ENCODE measurements at regions not wholly inside any gene's neighbourhood (a gene's known extent, or its start where the extent isn't known, plus 50 kb on each side); places are given as distances from the start of the nearest gene placed in this dataset.

GRCh38 chr20:6384380-6384779, 261.6 kb upstream of the FERMT1 start:
- TF ChIP-seq, protein P1, sequence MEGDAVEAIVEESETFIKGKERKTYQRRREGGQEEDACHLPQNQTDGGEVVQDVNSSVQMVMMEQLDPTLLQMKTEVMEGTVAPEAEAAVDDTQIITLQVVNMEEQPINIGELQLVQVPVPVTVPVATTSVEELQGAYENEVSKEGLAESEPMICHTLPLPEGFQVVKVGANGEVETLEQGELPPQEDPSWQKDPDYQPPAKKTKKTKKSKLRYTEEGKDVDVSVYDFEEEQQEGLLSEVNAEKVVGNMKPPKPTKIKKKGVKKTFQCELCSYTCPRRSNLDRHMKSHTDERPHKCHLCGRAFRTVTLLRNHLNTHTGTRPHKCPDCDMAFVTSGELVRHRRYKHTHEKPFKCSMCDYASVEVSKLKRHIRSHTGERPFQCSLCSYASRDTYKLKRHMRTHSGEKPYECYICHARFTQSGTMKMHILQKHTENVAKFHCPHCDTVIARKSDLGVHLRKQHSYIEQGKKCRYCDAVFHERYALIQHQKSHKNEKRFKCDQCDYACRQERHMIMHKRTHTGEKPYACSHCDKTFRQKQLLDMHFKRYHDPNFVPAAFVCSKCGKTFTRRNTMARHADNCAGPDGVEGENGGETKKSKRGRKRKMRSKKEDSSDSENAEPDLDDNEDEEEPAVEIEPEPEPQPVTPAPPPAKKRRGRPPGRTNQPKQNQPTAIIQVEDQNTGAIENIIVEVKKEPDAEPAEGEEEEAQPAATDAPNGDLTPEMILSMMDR (IDR thresholded peaks at IDR 0.05): no peak
- no peak for TF ChIP-seq POLR2A (IDR thresholded peaks at IDR 0.05)
